ENCODE measurements at regions not wholly inside any gene's neighbourhood (a gene's known extent, or its start where the extent isn't known, plus 50 kb on each side); places are given as distances from the start of the nearest gene placed in this dataset.

GRCh38 chr1:168799927-168800605, 71.1 kb upstream of the DPT start:
- H3K4me1 ChIP-seq = no peaks in the 10 kb centered on the region
- H3K9me3 ChIP-seq = no peaks in the 10 kb centered on the region
- no peak for TF ChIP-seq EP300 (IDR thresholded peaks at IDR 0.05)
- H3K36me3 ChIP-seq = no peaks in the 10 kb centered on the region
- 92 to 97% methylated on average over 2 of the region's 2 CpGs for WGBS, 2 donors
- H3K4me3 ChIP-seq = no peak overlapping the region
- no peak overlapping the region for H3K27ac ChIP-seq
- no peaks in the 10 kb centered on the region for H3K27me3 ChIP-seq
- DNase-seq (ENCODE audit: low spot score in 2 of 2) = no peak

- no peaks in the 10 kb centered on the region for H3K27me3 ChIP-seq
- TF ChIP-seq CTCF (IDR thresholded peaks at IDR 0.05) (no peak), EP300 (IDR thresholded peaks at IDR 0.05) (no peak), POLR2A (IDR thresholded peaks at IDR 0.05) (no peak)
- H3K27ac ChIP-seq = no peak overlapping the region
- DNase-seq (ENCODE audit: low spot score in 2 of 2) = no peak
- no peaks in the 10 kb centered on the region for H3K4me1 ChIP-seq
- WGBS, 2 donors = 68 to 70% methylated on average over 3 of the region's 3 CpGs
- H3K36me3 ChIP-seq = no peaks in the 10 kb centered on the region
- no peaks in the 10 kb centered on the region for H3K9me3 ChIP-seq
- H3K4me3 ChIP-seq = no peak overlapping the region
Measured at GRCh38 chr1:168801032-168801745, 72.2 kb upstream of the DPT start.

GRCh38 chr1:168803806-168804510, 75.0 kb upstream of the DPT start:
- H3K4me3 ChIP-seq = no peak overlapping the region
- no peaks in the 10 kb centered on the region for H3K4me1 ChIP-seq
- TF ChIP-seq CTCF (IDR thresholded peaks at IDR 0.05) = no peak
- TF ChIP-seq POLR2A (IDR thresholded peaks at IDR 0.05) = no peak
- TF ChIP-seq EP300 (IDR thresholded peaks at IDR 0.05) = no peak
- H3K36me3 ChIP-seq = no peaks in the 10 kb centered on the region
- DNase-seq (ENCODE audit: low spot score in 2 of 2) = no peak
- no peak overlapping the region for H3K27ac ChIP-seq
- no peaks in the 10 kb centered on the region for H3K9me3 ChIP-seq
- H3K27me3 ChIP-seq = no peaks in the 10 kb centered on the region
- WGBS, 2 donors = 65 to 66% methylated on average over 7 of the region's 7 CpGs

DNA sequence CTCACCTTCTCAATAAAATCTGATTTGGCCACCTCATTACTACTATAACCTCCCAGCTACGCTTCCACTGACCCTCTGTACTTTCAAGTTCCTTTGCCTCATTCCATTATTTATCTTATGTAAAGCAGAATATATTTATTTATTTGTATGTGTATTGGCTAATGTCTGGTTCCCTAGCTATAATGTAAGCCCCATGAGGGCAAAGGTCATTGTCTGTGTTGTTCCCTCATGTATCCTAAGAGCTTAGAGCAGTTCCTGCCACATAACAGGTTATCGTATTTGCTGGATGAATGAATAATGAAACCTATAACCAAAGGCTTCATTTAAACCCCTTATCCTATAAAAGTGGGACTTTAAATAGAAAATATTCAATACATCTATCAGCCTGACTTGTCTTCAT, 77.9 kb upstream of the DPT start:
- Histone ChIP-seq H3K4me1 (no peaks in the 10 kb centered on the region), H3K36me3 (no peaks in the 10 kb centered on the region)

DNA sequence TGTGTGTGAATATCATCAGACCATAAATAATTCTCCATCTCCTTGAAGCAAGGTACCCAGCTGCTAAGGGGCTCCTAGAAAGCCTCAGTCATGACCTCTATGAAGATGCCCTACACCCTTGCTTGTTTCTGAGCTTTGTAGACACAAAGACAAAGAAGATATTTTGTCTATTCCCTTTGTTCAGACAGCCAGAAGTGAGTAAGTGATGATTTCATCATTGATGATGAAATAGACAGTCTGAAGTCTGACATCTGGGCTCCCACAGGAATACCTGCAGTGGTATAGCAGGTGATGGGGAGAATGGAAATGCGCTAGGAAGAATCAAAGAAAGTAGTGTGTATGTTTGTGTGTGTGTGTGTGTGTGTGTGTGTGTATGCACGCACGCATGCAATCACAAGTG, 82.2 kb upstream of the DPT start:
- no peaks in the 10 kb centered on the region for H3K36me3 ChIP-seq
- no peaks in the 10 kb centered on the region for H3K4me1 ChIP-seq
- no peak overlapping the region for H3K27ac ChIP-seq
- H3K4me3 ChIP-seq = no peak overlapping the region
- TF ChIP-seq EP300 (IDR thresholded peaks at IDR 0.05) (no peak), CTCF (IDR thresholded peaks at IDR 0.05) (no peak), POLR2A (IDR thresholded peaks at IDR 0.05) (no peak)
- no peaks in the 10 kb centered on the region for H3K9me3 ChIP-seq
- WGBS, 2 donors = 81 to 91% methylated on average over 3 of the region's 3 CpGs
- DNase-seq (ENCODE audit: low spot score in 2 of 2) = no peak
- no peaks in the 10 kb centered on the region for H3K27me3 ChIP-seq

More for the DNA sequence above, 77.9 kb upstream of the DPT start:
- Histone ChIP-seq H3K27ac (no peak overlapping the region), H3K4me3 (no peak overlapping the region), H3K9me3 (no peaks in the 10 kb centered on the region), H3K27me3 (no peaks in the 10 kb centered on the region)
- WGBS, 2 donors = 70 to 94% methylated on average over 2 of the region's 2 CpGs
- TF ChIP-seq CTCF (IDR thresholded peaks at IDR 0.05) = no peak
- no peak for TF ChIP-seq EP300 (IDR thresholded peaks at IDR 0.05)
- no peak for TF ChIP-seq POLR2A (IDR thresholded peaks at IDR 0.05)
- no peak for DNase-seq (ENCODE audit: low spot score in 2 of 2)

Measured in tibial nerve (tissue), 4 donors.